ENCODE measurements at regions not wholly inside any gene's neighbourhood (a gene's known extent, or its start where the extent isn't known, plus 50 kb on each side); places are given as distances from the start of the nearest gene placed in this dataset.

DNA sequence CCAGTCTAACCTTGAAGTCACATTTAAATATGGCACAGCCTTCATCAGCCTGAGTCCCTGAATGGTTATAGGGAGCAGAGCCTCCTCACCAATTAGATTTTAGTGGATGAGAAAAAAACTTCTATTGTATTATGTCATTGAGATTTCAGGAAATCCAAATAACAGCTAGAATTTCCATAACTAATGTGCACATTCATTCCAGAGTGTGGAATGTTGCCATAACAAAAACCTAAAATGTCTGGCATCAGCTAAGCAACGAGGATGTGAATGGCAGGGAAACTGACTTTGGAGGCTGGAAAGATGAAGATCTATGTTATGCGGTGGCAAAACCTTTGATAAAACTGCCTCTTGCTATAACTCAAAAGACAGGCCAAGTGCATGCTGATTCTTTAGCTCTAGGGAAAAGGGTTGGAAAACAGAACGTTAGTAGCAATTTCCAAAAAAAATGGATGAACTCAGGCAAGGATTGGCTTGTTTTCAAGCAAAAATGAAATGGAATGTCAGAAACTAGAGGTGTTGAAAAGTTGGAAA, 91.3 kb upstream of the NFIB start:
- Histone ChIP-seq H3K27me3 (ENCODE audit: insufficient read depth, low read length) (no peaks in the 10 kb centered on the region), H3K4me1 (ENCODE audit: insufficient read depth, low read length) (peaks cover 8% of the 10 kb centered on the region), H3K9ac (ENCODE audit: low read depth, low read length) (no peak overlapping the region), H3K36me3 (ENCODE audit: insufficient read depth, low read length) (no peaks in the 10 kb centered on the region), H3K27ac (ENCODE audit: low read depth, low read length) (no peak overlapping the region), H3K9me3 (ENCODE audit: insufficient read depth, low read depth, low read length) (no peaks in the 10 kb centered on the region), H3K4me3 (ENCODE audit: low read length) (no peak overlapping the region)
- 85% methylated on average over 3 of the region's 3 CpGs for WGBS

DNA sequence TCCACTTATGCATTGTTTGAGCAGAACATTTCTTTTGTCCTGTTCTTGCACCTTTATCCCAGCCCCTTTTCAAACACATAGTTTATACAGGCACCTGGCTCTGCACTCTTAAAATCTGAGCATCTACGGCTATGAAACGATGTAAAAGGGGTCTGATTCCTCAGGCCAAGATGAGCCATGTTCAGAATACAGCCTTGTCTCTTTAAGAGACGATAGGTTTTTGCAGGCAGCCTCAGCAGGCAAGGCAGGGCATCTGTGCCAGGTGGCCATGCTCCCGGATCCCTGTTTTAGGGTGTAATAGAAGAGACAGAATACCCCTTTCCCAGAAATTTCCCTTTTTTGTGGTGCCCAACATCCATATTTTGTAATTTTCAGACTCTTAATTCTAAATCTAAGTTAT, 89.1 kb upstream of the NFIB start:
- no peaks in the 10 kb centered on the region for H3K36me3 ChIP-seq (ENCODE audit: insufficient read depth, low read length)
- no peak overlapping the region for H3K27ac ChIP-seq (ENCODE audit: low read depth, low read length)
- H3K9me3 ChIP-seq (ENCODE audit: insufficient read depth, low read depth, low read length) = no peaks in the 10 kb centered on the region
- 90% methylated on average over 4 of the region's 4 CpGs for WGBS
- no peaks in the 10 kb centered on the region for H3K27me3 ChIP-seq (ENCODE audit: insufficient read depth, low read length)
- peaks cover 14% of the 10 kb centered on the region for H3K4me1 ChIP-seq (ENCODE audit: insufficient read depth, low read length)
- H3K4me3 ChIP-seq (ENCODE audit: low read length) = no peak overlapping the region
- no peak overlapping the region for H3K9ac ChIP-seq (ENCODE audit: low read depth, low read length)

DNA sequence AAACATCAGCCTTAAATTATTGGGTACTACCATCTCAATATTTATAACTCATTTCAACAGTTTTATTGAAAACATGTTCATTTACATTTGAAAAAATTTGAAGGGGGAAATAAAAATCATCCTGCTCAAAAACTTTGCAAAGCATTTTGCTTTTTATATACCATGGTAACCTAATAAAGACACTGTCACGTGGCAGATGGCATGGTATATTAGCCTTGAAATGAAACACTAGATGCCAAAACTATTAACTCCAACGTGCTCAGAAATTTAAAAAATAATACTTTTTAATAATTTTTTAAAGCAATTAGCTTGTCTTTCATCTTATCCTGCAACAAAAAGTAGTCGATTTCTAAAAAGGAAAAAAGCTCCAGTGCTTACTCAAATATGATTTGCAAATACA, 88.6 kb upstream of the NFIB start:
- H3K4me3 ChIP-seq (ENCODE audit: low read length) = no peak overlapping the region
- peaks cover 14% of the 10 kb centered on the region for H3K4me1 ChIP-seq (ENCODE audit: insufficient read depth, low read length)
- no peaks in the 10 kb centered on the region for H3K27me3 ChIP-seq (ENCODE audit: insufficient read depth, low read length)
- no peaks in the 10 kb centered on the region for H3K36me3 ChIP-seq (ENCODE audit: insufficient read depth, low read length)
- no peaks in the 10 kb centered on the region for H3K9me3 ChIP-seq (ENCODE audit: insufficient read depth, low read depth, low read length)
- no peak overlapping the region for H3K9ac ChIP-seq (ENCODE audit: low read depth, low read length)
- 94% methylated on average over 2 of the region's 3 CpGs for whole genome bisulfite sequencing
- H3K27ac ChIP-seq (ENCODE audit: low read depth, low read length) = no peak overlapping the region

DNA sequence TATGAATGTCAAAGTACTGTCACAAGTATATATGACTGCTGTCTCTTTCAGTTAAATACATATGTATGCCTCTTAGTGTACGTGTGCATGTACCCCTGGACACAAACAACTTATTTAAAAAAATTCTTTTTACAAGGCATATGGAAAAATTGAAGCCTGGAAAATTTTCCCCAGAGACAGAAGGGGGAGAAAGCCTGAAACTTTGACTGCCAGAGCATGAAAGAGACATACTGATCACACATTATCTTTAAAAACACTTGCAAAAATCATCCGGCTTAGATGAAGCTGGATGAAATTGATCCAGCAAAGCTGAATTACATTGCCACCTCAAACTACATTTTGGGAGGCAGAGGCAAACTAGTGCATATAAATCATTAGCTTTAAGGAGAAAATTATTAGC, 88.0 kb upstream of the NFIB start:
- no peaks in the 10 kb centered on the region for H3K27me3 ChIP-seq (ENCODE audit: insufficient read depth, low read length)
- WGBS = 98% methylated on average over 2 of the region's 2 CpGs

DNA sequence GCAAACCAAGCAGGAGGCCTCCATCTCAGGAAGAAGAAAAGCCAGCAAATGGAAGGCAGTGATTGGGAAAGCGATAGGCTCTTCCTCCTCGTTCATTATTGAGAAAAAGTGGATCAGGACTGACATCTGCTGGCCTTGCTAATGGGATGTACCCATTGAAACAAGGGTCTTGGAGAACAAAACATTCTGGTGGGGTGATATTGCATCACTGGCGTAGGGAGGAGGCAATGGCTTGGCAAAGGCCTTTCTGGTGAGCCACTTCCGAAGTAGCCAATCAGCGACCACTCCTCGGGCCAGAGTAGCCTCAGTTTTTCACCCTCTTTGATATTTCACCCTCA, 86.7 kb upstream of the NFIB start:
- H3K9ac ChIP-seq (ENCODE audit: low read depth, low read length) = no peak overlapping the region; the same call in 1 of the 2 replicates
- peaks cover 14% of the 10 kb centered on the region for H3K4me1 ChIP-seq (ENCODE audit: insufficient read depth, low read length)
- H3K36me3 ChIP-seq (ENCODE audit: insufficient read depth, low read length) = no peaks in the 10 kb centered on the region
- H3K9me3 ChIP-seq (ENCODE audit: insufficient read depth, low read depth, low read length) = no peaks in the 10 kb centered on the region
- 66% methylated on average over 6 of the region's 6 CpGs for WGBS
- no peak overlapping the region for H3K4me3 ChIP-seq (ENCODE audit: low read length)
- no peaks in the 10 kb centered on the region for H3K27me3 ChIP-seq (ENCODE audit: insufficient read depth, low read length)
- H3K27ac ChIP-seq (ENCODE audit: low read depth, low read length) = peak overlapping the region; percentile 47

More for the DNA sequence above, 88.0 kb upstream of the NFIB start:
- Histone ChIP-seq H3K27ac (ENCODE audit: low read depth, low read length) (no peak overlapping the region), H3K9ac (ENCODE audit: low read depth, low read length) (no peak overlapping the region), H3K4me3 (ENCODE audit: low read length) (no peak overlapping the region), H3K36me3 (ENCODE audit: insufficient read depth, low read length) (no peaks in the 10 kb centered on the region), H3K4me1 (ENCODE audit: insufficient read depth, low read length) (peaks cover 14% of the 10 kb centered on the region), H3K9me3 (ENCODE audit: insufficient read depth, low read depth, low read length) (no peaks in the 10 kb centered on the region)

DNA sequence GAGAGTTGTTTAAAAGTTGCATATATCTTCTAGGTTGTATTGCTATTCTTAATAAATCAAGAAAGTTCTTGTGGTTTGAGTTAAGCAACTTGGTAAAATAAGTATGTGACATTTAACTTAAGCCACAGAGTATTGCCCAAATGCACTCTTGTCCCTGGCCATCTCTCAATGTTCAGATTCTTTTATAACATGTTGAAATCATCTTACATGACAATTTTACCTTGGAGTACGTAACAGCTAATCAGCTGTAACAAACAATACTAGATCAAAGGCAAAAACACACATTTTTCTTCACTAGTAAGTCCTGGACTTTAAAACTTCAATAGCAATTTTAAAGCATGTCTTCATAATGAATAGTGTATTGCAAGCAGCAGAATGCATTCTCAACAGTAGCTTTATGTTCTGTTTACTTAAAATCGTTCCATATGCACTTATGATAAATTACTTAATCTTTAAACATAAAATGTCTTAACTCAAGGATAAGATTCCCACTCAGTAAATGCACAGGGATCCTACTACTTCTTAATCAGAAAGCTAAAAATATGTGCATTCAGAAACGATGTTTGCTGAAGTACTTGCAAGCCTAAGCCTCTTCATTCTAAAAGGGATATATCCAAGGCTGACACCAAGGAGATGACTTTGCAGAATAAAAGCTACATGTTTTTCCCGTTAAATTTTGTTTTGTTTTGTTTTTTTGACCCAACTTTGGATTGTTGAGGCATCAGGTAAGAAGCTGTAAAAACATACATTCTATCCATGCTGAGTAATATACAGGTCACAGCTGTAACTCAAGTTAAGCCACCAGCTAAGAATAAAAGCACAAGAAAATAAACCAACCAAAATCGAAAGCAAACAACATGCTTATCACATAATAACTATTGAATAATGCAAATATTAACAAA, 86.1 kb upstream of the NFIB start:
- WGBS = 69% methylated on average over 5 of the region's 5 CpGs

DNA sequence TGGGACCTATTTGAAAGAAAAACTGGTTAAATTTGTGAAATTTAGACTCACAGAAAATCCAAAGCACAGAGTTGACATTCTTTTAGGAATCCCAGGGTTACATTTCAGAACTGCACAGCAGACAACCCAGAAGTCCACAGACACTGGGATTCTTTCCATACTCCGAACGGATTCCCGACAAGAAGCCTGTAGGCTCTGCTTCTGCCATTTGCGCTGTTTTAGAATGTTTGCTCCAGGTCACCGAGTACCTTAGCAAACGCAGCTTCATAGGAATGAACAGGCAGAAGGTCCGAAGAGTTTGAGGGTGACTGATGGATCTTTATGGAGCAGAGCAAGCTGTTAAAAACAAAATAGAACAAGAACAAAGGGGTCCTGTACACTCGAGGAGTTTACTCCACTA, 84.5 kb upstream of the NFIB start:
- WGBS = 97% methylated on average over 8 of the region's 8 CpGs
- H3K27ac ChIP-seq (ENCODE audit: low read depth, low read length) = no peak overlapping the region
- no peaks in the 10 kb centered on the region for H3K9me3 ChIP-seq (ENCODE audit: insufficient read depth, low read depth, low read length)
- no peaks in the 10 kb centered on the region for H3K27me3 ChIP-seq (ENCODE audit: insufficient read depth, low read length)
- H3K9ac ChIP-seq (ENCODE audit: low read depth, low read length) = no peak overlapping the region
- H3K4me1 ChIP-seq (ENCODE audit: insufficient read depth, low read length) = peaks cover 14% of the 10 kb centered on the region
- no peaks in the 10 kb centered on the region for H3K36me3 ChIP-seq (ENCODE audit: insufficient read depth, low read length)
- no peak overlapping the region for H3K4me3 ChIP-seq (ENCODE audit: low read length)

More for the DNA sequence above, 86.1 kb upstream of the NFIB start:
- no peak overlapping the region for H3K27ac ChIP-seq (ENCODE audit: low read depth, low read length)
- no peaks in the 10 kb centered on the region for H3K36me3 ChIP-seq (ENCODE audit: insufficient read depth, low read length)
- no peak overlapping the region for H3K4me3 ChIP-seq (ENCODE audit: low read length)
- H3K9ac ChIP-seq (ENCODE audit: low read depth, low read length) = no peak overlapping the region
- H3K27me3 ChIP-seq (ENCODE audit: insufficient read depth, low read length) = no peaks in the 10 kb centered on the region
- H3K9me3 ChIP-seq (ENCODE audit: insufficient read depth, low read depth, low read length) = no peaks in the 10 kb centered on the region
- H3K4me1 ChIP-seq (ENCODE audit: insufficient read depth, low read length) = peaks cover 14% of the 10 kb centered on the region

DNA sequence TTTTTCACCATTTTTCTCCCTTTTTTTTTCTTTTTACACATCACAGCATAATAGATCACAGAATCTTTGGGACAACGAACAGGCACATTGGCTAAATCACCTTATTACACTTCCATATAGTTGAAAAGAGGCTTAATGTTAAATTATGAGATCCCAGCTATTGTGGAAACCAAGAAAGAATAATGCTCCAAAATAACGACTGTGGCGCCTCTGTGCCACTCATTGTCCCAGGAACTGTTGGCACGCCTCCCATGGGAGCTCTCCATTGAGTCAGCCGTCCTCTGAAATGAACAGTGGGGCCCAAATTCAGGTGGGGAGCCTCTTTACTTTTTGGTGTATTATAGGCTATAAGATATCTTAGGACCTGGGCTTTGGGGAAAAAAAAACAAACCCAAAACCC, 82.2 kb upstream of the NFIB start:
- 97% methylated on average over 4 of the region's 5 CpGs for WGBS
- Histone ChIP-seq H3K27me3 (ENCODE audit: insufficient read depth, low read length) (no peaks in the 10 kb centered on the region), H3K4me3 (ENCODE audit: low read length) (no peak overlapping the region), H3K9me3 (ENCODE audit: insufficient read depth, low read depth, low read length) (0 out of 2 replicates have a peak, but pooled peaks cover 4% of the 10 kb centered on the region), H3K4me1 (ENCODE audit: insufficient read depth, low read length) (peaks cover 14% of the 10 kb centered on the region), H3K36me3 (ENCODE audit: insufficient read depth, low read length) (no peaks in the 10 kb centered on the region), H3K27ac (ENCODE audit: low read depth, low read length) (no peak overlapping the region), H3K9ac (ENCODE audit: low read depth, low read length) (no peak overlapping the region)

DNA sequence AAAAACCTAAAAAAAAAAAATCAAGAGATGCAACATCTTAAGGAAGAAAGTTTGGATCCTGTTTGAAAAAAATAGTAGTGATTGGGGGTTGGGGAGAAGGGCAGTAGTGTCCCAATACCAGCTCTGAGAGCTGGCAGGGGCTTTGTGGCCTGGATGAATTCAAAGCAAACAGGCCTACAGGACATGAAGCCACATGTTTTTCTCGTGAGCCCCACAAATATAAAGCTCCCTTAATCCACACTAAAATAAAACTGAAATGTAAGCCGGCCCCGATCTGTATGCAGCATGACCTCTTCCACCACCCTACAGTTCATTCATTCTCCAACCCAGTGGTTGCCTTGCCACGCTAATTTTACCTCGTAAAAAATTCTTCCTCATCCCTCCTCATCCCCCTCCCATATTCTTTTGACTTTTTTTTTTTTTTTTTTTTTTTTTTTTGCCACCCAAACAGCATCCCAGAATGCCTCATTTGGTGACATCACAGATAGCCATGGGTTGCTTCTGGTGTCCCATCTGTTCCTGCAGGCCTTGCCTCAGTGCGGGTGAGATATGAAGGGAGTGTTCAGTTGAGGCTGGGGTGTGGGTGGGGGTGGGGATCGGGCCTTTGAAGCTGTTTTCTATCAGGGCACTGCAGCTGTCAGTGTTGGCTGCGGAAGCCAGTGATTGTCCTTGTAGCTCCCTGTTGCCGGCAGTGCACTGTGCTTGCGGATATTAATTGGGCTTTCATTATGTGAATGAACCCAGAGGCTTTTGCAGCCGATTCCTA, 81.6 kb upstream of the NFIB start:
- H3K27me3 ChIP-seq (ENCODE audit: insufficient read depth, low read length) = no peaks in the 10 kb centered on the region
- no peak overlapping the region for H3K9ac ChIP-seq (ENCODE audit: low read depth, low read length)
- 0 out of 2 replicates have a peak, but pooled peaks cover 4% of the 10 kb centered on the region for H3K9me3 ChIP-seq (ENCODE audit: insufficient read depth, low read depth, low read length)
- H3K4me1 ChIP-seq (ENCODE audit: insufficient read depth, low read length) = peaks cover 8% of the 10 kb centered on the region; the same call in 1 of the 2 replicates
- H3K36me3 ChIP-seq (ENCODE audit: insufficient read depth, low read length) = no peaks in the 10 kb centered on the region
- 88% methylated on average over 10 of the region's 11 CpGs for WGBS
- no peak overlapping the region for H3K4me3 ChIP-seq (ENCODE audit: low read length)
- no peak overlapping the region for H3K27ac ChIP-seq (ENCODE audit: low read depth, low read length)

DNA sequence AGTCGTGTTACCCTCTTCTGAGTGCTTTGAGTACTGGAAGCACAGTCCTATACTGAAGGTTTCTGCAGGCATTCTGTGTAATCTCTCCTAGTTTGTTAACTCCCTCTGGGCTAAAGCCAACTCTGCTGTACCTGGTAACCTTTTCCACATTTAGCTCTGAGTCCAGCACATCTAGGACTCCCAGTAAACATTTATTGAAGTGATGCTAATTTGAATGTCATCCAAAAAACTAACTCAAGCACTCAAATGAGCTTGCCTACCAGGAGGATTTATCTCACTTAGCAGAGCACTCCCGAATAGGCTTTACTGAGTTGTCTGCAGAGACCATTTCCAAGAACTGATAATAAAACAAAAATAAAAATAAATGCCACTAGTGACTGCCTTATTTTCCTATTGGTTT, 79.5 kb upstream of the NFIB start:
- H3K4me1 ChIP-seq (ENCODE audit: insufficient read depth, low read length) = no peaks in the 10 kb centered on the region
- no peak overlapping the region for H3K9ac ChIP-seq (ENCODE audit: low read depth, low read length)
- H3K27me3 ChIP-seq (ENCODE audit: insufficient read depth, low read length) = no peaks in the 10 kb centered on the region
- WGBS = 82% methylated on average over 2 of the region's 2 CpGs
- no peak overlapping the region for H3K4me3 ChIP-seq (ENCODE audit: low read length)
- H3K36me3 ChIP-seq (ENCODE audit: insufficient read depth, low read length) = no peaks in the 10 kb centered on the region
- 0 out of 2 replicates have a peak, but pooled peaks cover 4% of the 10 kb centered on the region for H3K9me3 ChIP-seq (ENCODE audit: insufficient read depth, low read depth, low read length)
- H3K27ac ChIP-seq (ENCODE audit: low read depth, low read length) = no peak overlapping the region

DNA sequence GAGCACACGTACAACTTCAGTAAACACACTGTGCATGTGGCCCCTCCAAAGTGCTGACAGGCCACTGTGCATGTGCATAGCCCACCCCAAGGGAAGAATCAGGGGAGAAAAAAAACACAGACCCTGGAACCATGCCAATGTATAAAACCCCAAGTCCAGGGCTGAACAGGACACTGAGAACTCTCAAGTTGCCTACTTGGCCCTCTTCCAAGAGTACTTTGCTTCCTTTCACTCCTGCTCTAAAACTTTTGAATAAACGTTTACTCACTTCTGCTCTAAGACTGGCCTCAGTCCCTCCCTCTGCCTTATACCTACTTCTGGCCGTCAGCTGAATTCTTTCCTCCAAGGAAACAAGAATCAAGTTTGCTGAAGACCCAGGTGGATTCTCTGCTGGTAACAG, 77.7 kb upstream of the NFIB start:
- H3K4me1 ChIP-seq (ENCODE audit: insufficient read depth, low read length) = no peaks in the 10 kb centered on the region
- 89% methylated on average over 3 of the region's 3 CpGs for WGBS

More for the DNA sequence above, 77.7 kb upstream of the NFIB start:
- Histone ChIP-seq H3K9ac (ENCODE audit: low read depth, low read length) (no peak overlapping the region), H3K4me3 (ENCODE audit: low read length) (no peak overlapping the region), H3K27ac (ENCODE audit: low read depth, low read length) (no peak overlapping the region), H3K36me3 (ENCODE audit: insufficient read depth, low read length) (no peaks in the 10 kb centered on the region), H3K9me3 (ENCODE audit: insufficient read depth, low read depth, low read length) (0 out of 2 replicates have a peak, but pooled peaks cover 4% of the 10 kb centered on the region), H3K27me3 (ENCODE audit: insufficient read depth, low read length) (no peaks in the 10 kb centered on the region)
